ENCODE measurements at regions not wholly inside any gene's neighbourhood (a gene's known extent, or its start where the extent isn't known, plus 50 kb on each side); places are given as distances from the start of the nearest gene placed in this dataset.
"Not testable (repeated sequence)": the region's sequence is repeated elsewhere in the genome, so short reads cannot be mapped to it uniquely, and the experiment has no call there.

DNA sequence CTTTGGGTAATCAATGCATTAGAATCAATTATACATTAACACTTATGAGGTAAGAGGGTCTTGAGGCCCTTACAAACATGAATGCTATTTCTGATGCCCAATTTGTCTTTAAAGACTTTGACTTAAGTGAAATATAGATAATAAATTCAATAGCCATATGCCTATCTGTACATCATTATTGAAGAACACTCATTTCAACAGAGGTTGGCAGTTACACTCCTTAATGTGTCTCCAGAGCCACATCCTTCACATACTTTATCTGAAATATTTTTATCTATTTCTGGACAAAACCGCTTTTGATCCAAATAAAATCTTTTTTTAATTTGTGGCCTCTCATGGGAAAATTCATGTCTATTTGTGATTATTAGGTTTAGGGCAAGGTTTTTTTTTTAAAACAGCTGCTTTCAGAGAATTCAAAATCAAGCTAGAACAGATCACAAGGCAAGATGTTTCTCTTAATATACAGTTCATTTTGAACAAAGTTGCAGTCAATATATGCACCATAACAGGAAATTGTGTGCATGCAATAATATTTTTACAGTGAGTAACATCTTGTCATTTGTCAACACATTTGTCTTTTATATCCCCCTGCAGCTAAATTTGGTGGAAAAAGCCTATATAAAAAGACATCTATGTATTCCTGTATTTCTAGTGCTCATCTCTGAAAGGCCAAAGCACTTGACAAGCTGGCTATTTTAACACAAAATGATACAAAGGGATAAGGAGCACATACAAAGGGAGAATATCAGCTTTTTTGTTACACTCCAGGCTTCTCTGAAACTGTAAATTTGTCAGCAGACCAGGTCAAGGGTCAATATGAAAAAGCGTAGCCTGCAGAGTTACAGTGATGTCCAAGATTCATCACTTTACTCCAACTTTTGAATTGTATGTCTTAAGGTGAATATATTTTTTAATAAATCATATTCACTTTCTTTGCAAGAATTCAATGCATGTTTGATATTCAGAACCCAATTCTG, 146.2 kb upstream of the DPH6 start:
- Histone ChIP-seq H3K4me1 (ENCODE audit: control insufficient read depth in 1 of 2, insufficient read depth in 2 of 2, low read length in 2 of 2) (no peaks in the 10 kb centered on the region), H3K27me3 (ENCODE audit: control insufficient read depth in 1 of 2, insufficient read depth in 2 of 2, low read length in 2 of 2) (no peaks in the 10 kb centered on the region), H3K36me3 (ENCODE audit: control insufficient read depth in 1 of 2, insufficient read depth in 2 of 2, low read length in 2 of 2) (no peaks in the 10 kb centered on the region), H3K27ac (ENCODE audit: low read depth, low read length) (no peak overlapping the region), H3K9ac (ENCODE audit: low read depth in 1 of 2, low read length in 2 of 2) (no peak overlapping the region), H3K4me3 (ENCODE audit: low read depth in 1 of 2, low read length in 2 of 2) (no peak overlapping the region), H3K9me3 (ENCODE audit: control insufficient read depth in 1 of 2, low read length in 2 of 2) (no peaks in the 10 kb centered on the region)

DNA sequence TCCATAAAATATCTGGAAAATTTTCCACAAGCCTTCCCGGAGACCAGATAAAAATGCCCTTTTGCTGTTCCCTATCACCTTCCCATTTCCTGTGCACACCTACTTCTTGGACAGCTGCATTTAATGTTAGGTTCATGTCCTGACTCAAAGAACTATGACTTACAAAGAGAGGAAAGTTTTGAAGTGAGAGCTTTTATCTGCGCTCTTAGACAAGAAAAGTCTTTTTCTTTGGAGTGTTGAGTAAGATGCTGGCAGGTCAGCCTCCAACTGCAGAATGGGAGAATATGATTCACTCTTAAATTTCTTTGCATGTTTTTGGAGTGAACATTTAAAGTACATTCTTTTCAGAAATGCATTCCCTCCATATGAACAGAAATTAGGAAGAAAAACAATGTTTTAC, 147.3 kb upstream of the DPH6 start:
- Histone ChIP-seq H3K9ac (ENCODE audit: low read depth in 1 of 2, low read length in 2 of 2) (no peak overlapping the region), H3K9me3 (ENCODE audit: control insufficient read depth in 1 of 2, low read length in 2 of 2) (no peaks in the 10 kb centered on the region), H3K36me3 (ENCODE audit: control insufficient read depth in 1 of 2, insufficient read depth in 2 of 2, low read length in 2 of 2) (no peaks in the 10 kb centered on the region), H3K27ac (ENCODE audit: low read depth, low read length) (no peak overlapping the region), H3K4me3 (ENCODE audit: low read depth in 1 of 2, low read length in 2 of 2) (no peak overlapping the region), H3K27me3 (ENCODE audit: control insufficient read depth in 1 of 2, insufficient read depth in 2 of 2, low read length in 2 of 2) (no peaks in the 10 kb centered on the region), H3K4me1 (ENCODE audit: control insufficient read depth in 1 of 2, insufficient read depth in 2 of 2, low read length in 2 of 2) (peaks cover 3 to 7% of the 10 kb centered on the region in 2 donors)

DNA sequence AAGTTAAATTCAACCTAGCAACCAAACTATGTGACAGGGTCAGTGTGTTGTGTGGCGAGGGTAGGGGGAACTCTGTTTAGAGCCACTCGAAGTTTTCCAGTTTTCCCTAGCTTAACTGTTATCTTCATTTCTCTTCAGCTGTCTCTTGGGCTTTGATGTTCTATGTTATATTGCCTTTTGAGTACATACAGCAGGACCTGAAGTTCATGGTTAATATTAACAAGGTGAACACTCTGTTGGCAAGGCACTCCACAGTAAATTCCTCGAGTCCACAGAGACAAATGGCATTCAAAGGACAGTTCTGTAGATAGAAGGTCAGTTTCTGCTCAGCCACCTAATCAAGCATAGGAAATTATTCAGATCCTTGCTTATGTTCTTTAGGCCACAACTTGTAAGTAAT, 147.9 kb upstream of the DPH6 start:
- Histone ChIP-seq H3K27ac (ENCODE audit: low read depth, low read length) (no peak overlapping the region), H3K9ac (ENCODE audit: low read depth in 1 of 2, low read length in 2 of 2) (no peak overlapping the region), H3K4me1 (ENCODE audit: control insufficient read depth in 1 of 2, insufficient read depth in 2 of 2, low read length in 2 of 2) (peaks cover 9 to 13% of the 10 kb centered on the region in 2 donors), H3K4me3 (ENCODE audit: low read depth in 1 of 2, low read length in 2 of 2) (no peak overlapping the region), H3K9me3 (ENCODE audit: control insufficient read depth in 1 of 2, low read length in 2 of 2) (no peaks in the 10 kb centered on the region), H3K27me3 (ENCODE audit: control insufficient read depth in 1 of 2, insufficient read depth in 2 of 2, low read length in 2 of 2) (no peaks in the 10 kb centered on the region), H3K36me3 (ENCODE audit: control insufficient read depth in 1 of 2, insufficient read depth in 2 of 2, low read length in 2 of 2) (no peaks in the 10 kb centered on the region)

DNA sequence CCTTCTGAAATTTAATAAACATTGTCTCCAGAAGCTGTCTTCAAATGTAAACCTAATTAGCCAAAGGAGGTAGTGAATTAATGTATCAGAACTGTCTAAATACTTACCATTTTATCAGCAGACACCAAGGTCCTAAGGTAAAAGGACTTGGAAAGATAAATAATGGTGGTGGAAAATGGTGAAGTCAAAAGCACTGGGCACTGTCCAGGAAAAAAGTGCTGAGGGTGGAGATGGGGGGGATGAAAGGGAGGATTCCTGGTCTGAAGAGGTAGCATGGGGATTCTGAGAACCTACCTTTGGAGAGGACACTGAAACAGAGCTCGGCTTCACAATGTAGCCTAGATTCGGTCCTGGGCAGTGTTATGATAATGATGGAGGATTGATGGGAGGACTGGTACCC, 149.0 kb upstream of the DPH6 start:
- H3K4me1 ChIP-seq (ENCODE audit: control insufficient read depth in 1 of 2, insufficient read depth in 2 of 2, low read length in 2 of 2): peaks cover 18 to 19% of the 10 kb centered on the region in 2 donors
- H3K27me3 ChIP-seq (ENCODE audit: control insufficient read depth in 1 of 2, insufficient read depth in 2 of 2, low read length in 2 of 2): no peaks in the 10 kb centered on the region
- no peaks in the 10 kb centered on the region for H3K36me3 ChIP-seq (ENCODE audit: control insufficient read depth in 1 of 2, insufficient read depth in 2 of 2, low read length in 2 of 2)

DNA sequence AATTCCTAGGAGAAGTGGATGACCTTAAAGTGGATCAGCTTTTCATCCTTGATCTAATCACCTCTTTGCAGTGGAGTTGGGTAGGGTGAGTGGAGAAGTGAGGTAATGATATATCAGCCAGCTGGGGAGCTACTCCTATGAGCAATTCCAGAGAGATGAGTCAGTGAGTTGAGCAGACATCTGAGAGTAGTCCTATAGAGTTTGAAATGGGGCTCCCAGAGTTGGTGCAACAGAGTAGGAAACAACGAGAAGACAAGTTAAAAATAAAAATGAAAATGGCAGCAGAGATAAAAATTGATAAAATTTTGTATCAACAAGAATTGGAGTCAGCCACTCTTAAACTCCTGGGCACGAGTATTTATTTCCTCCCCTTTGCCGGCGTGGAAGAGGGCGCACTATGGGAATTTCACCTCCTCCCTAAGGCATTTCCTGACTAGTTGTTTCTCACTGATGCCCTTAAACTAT, 150.8 kb upstream of the DPH6 start:
- Histone ChIP-seq H3K4me1 (ENCODE audit: control insufficient read depth in 1 of 2, insufficient read depth in 2 of 2, low read length in 2 of 2) (peaks cover 18 to 19% of the 10 kb centered on the region in 2 donors), H3K27me3 (ENCODE audit: control insufficient read depth in 1 of 2, insufficient read depth in 2 of 2, low read length in 2 of 2) (no peaks in the 10 kb centered on the region), H3K27ac (ENCODE audit: low read depth, low read length) (no peak overlapping the region), H3K9me3 (ENCODE audit: control insufficient read depth in 1 of 2, low read length in 2 of 2) (no peaks in the 10 kb centered on the region), H3K36me3 (ENCODE audit: control insufficient read depth in 1 of 2, insufficient read depth in 2 of 2, low read length in 2 of 2) (no peaks in the 10 kb centered on the region), H3K9ac (ENCODE audit: low read depth in 1 of 2, low read length in 2 of 2) (no peak overlapping the region), H3K4me3 (ENCODE audit: low read depth in 1 of 2, low read length in 2 of 2) (no peak overlapping the region)

More for the DNA sequence above, 149.0 kb upstream of the DPH6 start:
- Histone ChIP-seq H3K9me3 (ENCODE audit: control insufficient read depth in 1 of 2, low read length in 2 of 2) (no peaks in the 10 kb centered on the region), H3K9ac (ENCODE audit: low read depth in 1 of 2, low read length in 2 of 2) (no peak overlapping the region), H3K27ac (ENCODE audit: low read depth, low read length) (no peak overlapping the region), H3K4me3 (ENCODE audit: low read depth in 1 of 2, low read length in 2 of 2) (no peak overlapping the region)

DNA sequence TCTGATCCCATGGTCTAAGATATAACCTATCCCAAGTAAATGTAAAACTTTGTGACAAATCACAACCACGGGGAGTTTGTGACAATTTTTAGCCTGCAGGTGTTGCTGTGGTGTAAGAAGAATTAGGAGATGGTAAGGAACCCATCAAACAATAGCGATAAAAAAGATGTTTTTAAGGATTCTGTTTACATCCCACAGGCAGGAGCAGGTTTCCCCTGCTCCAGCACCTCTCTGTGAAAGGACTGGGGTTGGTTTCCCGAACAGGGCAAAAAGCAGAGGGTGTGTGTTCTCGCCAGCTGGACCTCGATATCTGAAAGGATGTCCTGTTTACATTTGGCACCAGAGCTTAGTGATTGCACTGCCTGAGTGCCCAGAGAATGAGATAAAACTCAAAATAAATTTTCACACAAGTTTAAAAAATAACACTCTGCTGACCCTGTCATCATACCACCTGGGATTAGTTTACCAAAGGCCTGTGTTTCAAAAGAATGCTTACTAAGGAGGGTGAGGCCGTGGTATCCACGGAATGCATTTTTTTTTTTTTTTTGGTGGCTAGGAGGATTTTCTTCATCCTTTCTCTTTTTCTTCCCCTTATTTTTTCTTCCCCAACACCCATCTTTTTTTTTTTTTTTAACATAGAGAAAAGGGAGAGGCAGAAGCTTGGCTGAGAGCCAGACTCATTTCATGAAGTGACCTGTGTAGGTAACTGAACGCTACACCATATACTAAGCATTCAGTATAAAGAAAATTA, 151.8 kb upstream of the DPH6 start:
- H3K4me3 ChIP-seq (ENCODE audit: low read depth in 1 of 2, low read length in 2 of 2): no peak overlapping the region
- no peaks in the 10 kb centered on the region for H3K27me3 ChIP-seq (ENCODE audit: control insufficient read depth in 1 of 2, insufficient read depth in 2 of 2, low read length in 2 of 2)
- no peak overlapping the region for H3K9ac ChIP-seq (ENCODE audit: low read depth in 1 of 2, low read length in 2 of 2)
- no peaks in the 10 kb centered on the region for H3K9me3 ChIP-seq (ENCODE audit: control insufficient read depth in 1 of 2, low read length in 2 of 2)
- no peaks in the 10 kb centered on the region for H3K36me3 ChIP-seq (ENCODE audit: control insufficient read depth in 1 of 2, insufficient read depth in 2 of 2, low read length in 2 of 2)
- H3K27ac ChIP-seq (ENCODE audit: low read depth, low read length): no peak overlapping the region
- H3K4me1 ChIP-seq (ENCODE audit: control insufficient read depth in 1 of 2, insufficient read depth in 2 of 2, low read length in 2 of 2): peaks cover 18 to 19% of the 10 kb centered on the region in 2 donors

DNA sequence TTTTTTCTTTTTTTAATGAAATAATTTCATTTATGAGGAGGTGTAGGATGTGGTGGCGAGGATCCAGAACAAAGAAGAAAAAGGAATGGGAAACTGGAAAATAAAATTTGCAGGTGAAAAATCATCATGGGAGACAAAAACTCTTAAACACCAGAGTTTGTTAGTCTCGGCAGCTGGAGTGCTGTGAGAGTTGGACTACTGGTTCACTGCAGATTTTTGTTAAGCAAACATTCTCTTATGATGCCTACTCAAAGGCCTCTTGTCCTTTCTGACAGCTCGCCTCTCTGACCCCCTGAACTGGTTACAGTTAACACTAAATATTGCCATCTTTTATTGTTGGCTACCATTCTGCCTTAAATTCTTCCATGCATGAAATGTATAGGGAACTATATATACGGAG, 152.4 kb upstream of the DPH6 start:
- Histone ChIP-seq H3K4me1 (ENCODE audit: control insufficient read depth in 1 of 2, insufficient read depth in 2 of 2, low read length in 2 of 2) (peaks cover 18 to 19% of the 10 kb centered on the region in 2 donors), H3K27me3 (ENCODE audit: control insufficient read depth in 1 of 2, insufficient read depth in 2 of 2, low read length in 2 of 2) (no peaks in the 10 kb centered on the region), H3K36me3 (ENCODE audit: control insufficient read depth in 1 of 2, insufficient read depth in 2 of 2, low read length in 2 of 2) (no peaks in the 10 kb centered on the region), H3K27ac (ENCODE audit: low read depth, low read length) (no peak overlapping the region), H3K9me3 (ENCODE audit: control insufficient read depth in 1 of 2, low read length in 2 of 2) (no peaks in the 10 kb centered on the region), H3K4me3 (ENCODE audit: low read depth in 1 of 2, low read length in 2 of 2) (no peak overlapping the region), H3K9ac (ENCODE audit: low read depth in 1 of 2, low read length in 2 of 2) (no peak overlapping the region)

DNA sequence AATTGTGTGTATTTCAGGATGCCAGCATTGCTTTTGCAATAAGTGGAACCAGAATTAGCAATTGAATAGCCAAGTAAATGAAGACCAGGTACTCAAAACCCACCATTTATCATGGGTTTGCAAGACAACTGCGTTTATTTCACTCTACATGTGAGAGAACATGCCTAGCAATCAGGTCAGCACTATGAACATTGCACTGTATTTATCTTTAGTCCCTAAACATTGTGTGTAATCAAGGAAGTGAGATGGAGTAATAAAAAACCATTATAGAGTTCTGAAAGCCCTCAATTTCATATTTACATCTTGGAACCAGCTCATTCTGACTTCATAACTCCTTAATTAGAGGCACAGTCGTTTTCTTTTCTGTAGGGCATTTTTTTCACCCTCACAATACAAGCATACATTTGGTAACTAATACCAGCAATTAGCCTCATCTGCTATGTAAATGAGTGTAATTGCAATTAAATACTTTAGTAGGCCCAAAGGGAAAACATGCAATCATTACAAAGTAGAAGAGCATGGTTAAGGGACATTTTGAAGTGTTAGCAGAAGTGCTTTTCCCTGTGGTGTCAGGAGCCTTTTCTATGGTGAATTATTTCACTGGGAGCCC, 153.1 kb upstream of the DPH6 start:
- no peak overlapping the region for H3K9ac ChIP-seq (ENCODE audit: low read depth in 1 of 2, low read length in 2 of 2)
- no peaks in the 10 kb centered on the region for H3K9me3 ChIP-seq (ENCODE audit: control insufficient read depth in 1 of 2, low read length in 2 of 2)
- peak overlapping the region in 1 of 2 donors; percentile 23 for H3K4me3 ChIP-seq (ENCODE audit: low read depth in 1 of 2, low read length in 2 of 2)
- no peaks in the 10 kb centered on the region for H3K36me3 ChIP-seq (ENCODE audit: control insufficient read depth in 1 of 2, insufficient read depth in 2 of 2, low read length in 2 of 2)
- no peak overlapping the region for H3K27ac ChIP-seq (ENCODE audit: low read depth, low read length)
- no peaks in the 10 kb centered on the region for H3K27me3 ChIP-seq (ENCODE audit: control insufficient read depth in 1 of 2, insufficient read depth in 2 of 2, low read length in 2 of 2)
- H3K4me1 ChIP-seq (ENCODE audit: control insufficient read depth in 1 of 2, insufficient read depth in 2 of 2, low read length in 2 of 2): peaks cover 18 to 19% of the 10 kb centered on the region in 2 donors

DNA sequence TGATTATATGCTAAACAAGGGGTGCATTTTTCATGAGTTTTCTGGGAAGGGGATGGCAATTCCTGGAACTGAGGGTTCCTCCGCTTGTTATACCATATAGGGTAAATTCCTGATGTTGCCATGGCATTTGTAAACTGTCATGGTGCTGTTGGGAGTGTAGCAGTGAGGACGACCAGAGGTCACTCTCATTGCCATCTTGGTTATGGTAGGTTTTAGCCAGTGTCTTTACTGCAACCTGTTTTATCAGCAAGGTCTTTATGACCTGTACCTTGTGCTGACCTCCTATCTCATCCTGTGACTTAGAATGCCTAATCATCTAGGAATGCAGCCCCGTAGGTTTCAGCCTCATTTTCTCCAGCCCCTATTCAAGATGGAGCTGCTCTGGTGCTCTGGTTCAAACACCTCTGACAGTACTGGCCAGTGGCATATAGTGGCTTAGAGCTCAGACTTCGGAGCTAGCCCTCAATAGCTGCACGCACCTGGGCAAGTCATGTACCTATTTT, 154.2 kb upstream of the DPH6 start:
- H3K27ac ChIP-seq (ENCODE audit: low read depth, low read length); H3K4me3 ChIP-seq (ENCODE audit: low read depth in 1 of 2, low read length in 2 of 2); H3K36me3 ChIP-seq (ENCODE audit: control insufficient read depth in 1 of 2, insufficient read depth in 2 of 2, low read length in 2 of 2); H3K27me3 ChIP-seq (ENCODE audit: control insufficient read depth in 1 of 2, insufficient read depth in 2 of 2, low read length in 2 of 2); H3K9ac ChIP-seq (ENCODE audit: low read depth in 1 of 2, low read length in 2 of 2); H3K9me3 ChIP-seq (ENCODE audit: control insufficient read depth in 1 of 2, low read length in 2 of 2): not testable (repeated sequence)
- H3K4me1 ChIP-seq (ENCODE audit: control insufficient read depth in 1 of 2, insufficient read depth in 2 of 2, low read length in 2 of 2): peaks cover 18 to 21% of the 10 kb centered on the region in 2 donors

All from duodenal mucosa (tissue), 2 donors.